GM21526 (cell line): ENCODE measurements at regions not wholly inside any gene's neighbourhood (a gene's known extent, or its start where the extent isn't known, plus 50 kb on each side); places are given as distances from the start of the nearest gene placed in this dataset.
A peak's percentile ranks its signal among the peaks of the same experiment; 100 is the strongest.
"Not testable (repeated sequence)": the region's sequence is repeated elsewhere in the genome, so short reads cannot be mapped to it uniquely, and the experiment has no call there.

Source experiments
- ATAC-seq: cut with Tn5 transposase; IDR thresholded peaks from one replicate; pipeline ENCODE4 v1.9.1; 2021; ENCODE audit warnings: moderate library complexity; ENCODE audit not compliant: unreplicated experiment, low FRiP score

GRCh38 chr4:189767941-189768340, 172.7 kb upstream of the FRG1 start:
- no peak for ATAC-seq

- ATAC-seq, result no peak
Observed at GRCh38 chr4:189769131-189769530, 171.5 kb upstream of the FRG1 start.

- no peak for ATAC-seq
Observed at GRCh38 chr4:189771696-189772361, 168.8 kb upstream of the FRG1 start.

- no peak for ATAC-seq
Observed at GRCh38 chr4:189773909-189774308, 166.8 kb upstream of the FRG1 start.

GRCh38 chr4:189779281-189779980, 161.2 kb upstream of the FRG1 start:
- ATAC-seq, result no peak

GRCh38 chr4:189780391-189780790, 160.3 kb upstream of the FRG1 start:
- no peak for ATAC-seq

- no peak for ATAC-seq
Observed at GRCh38 chr4:189784651-189785050, 156.0 kb upstream of the FRG1 start.

GRCh38 chr4:189785257-189785656, 155.4 kb upstream of the FRG1 start:
- no peak for ATAC-seq

- ATAC-seq, result no peak
Observed at GRCh38 chr4:189786447-189786846, 154.2 kb upstream of the FRG1 start.

GRCh38 chr4:189787216-189788031, 153.2 kb upstream of the FRG1 start:
- no peak for ATAC-seq

GRCh38 chr4:189792924-189793618, 147.6 kb upstream of the FRG1 start:
- peak; percentile 91 for ATAC-seq

- ATAC-seq, result no peak
Observed at GRCh38 chr4:189800545-189801088, 140.1 kb upstream of the FRG1 start.

- ATAC-seq, result no peak
Observed at GRCh38 chr4:189802884-189803283, 137.8 kb upstream of the FRG1 start.

- no peak for ATAC-seq
Observed at GRCh38 chr4:189804894-189805293, 135.8 kb upstream of the FRG1 start.

GRCh38 chr4:189806506-189806905, 134.2 kb upstream of the FRG1 start:
- ATAC-seq, result no peak

- ATAC-seq, result no peak
Observed at GRCh38 chr4:189807031-189807430, 133.6 kb upstream of the FRG1 start.

- ATAC-seq, result no peak
Observed at GRCh38 chr4:189809241-189809735, 131.4 kb upstream of the FRG1 start.

GRCh38 chr4:189809839-189810238, 130.8 kb upstream of the FRG1 start:
- no peak for ATAC-seq

- not testable (repeated sequence) for ATAC-seq
Observed at GRCh38 chr4:189810318-189811181, 130.1 kb upstream of the FRG1 start.
